BJ (cell line): ENCODE measurements at regions not wholly inside any gene's neighbourhood (a gene's known extent, or its start where the extent isn't known, plus 50 kb on each side); places are given as distances from the start of the nearest gene placed in this dataset.

Source experiments
- CTCF ChIA-PET: fragments of 350-600 bp; formaldehyde crosslinking; extraction: SDS; loops from one replicate; lab custom pipeline; 2021; ENCODE audit warnings: antibody characterized with exemption, inconsistent platforms; lab: Yijun Ruan, JAX
- POLR2A ChIA-PET: fragments of 300-600 bp; sonication (Branson Sonifier 250); formaldehyde crosslinking; extraction: SDS; loops from one replicate; lab custom pipeline; 2021; ENCODE audit warnings: antibody characterized with exemption; lab: Charles Lee
- DNase-seq: peaks from one replicate; pipeline ENCODE4 v3.0.0-alpha.2; 2011; ENCODE audit warnings: low read depth
- H3K27me3 ChIP-seq: 2 replicates; pipeline ENCODE4 v1.6.0; 2011; ENCODE audit warnings: low read length; ENCODE audit not compliant: control insufficient read depth, insufficient read depth
- H3K36me3 ChIP-seq: 2 replicates; pipeline ENCODE4 v1.5.1; 2011; ENCODE audit warnings: low read length; ENCODE audit not compliant: control insufficient read depth, insufficient read depth
- H3K4me3 ChIP-seq: 2 replicates; pipeline ENCODE4 v1.5.1; 2011; ENCODE audit warnings: low read depth, mild to moderate bottlenecking, control low read depth, low read length
- TF ChIP-seq, protein P1 (sequence below): IDR thresholded peaks from 2 replicates; pipeline ENCODE4 v1.5.1; 2011; ENCODE audit warnings: low read depth, mild to moderate bottlenecking, control low read depth, inconsistent platforms, low read length, moderate library complexity; ENCODE audit not compliant: insufficient read depth

- Histone ChIP-seq H3K4me3 (no peak overlapping the region), H3K27me3 (no peaks in the 10 kb centered on the region), H3K36me3 (no peaks in the 10 kb centered on the region)
- no peak for DNase-seq
- ChIA-PET CTCF (no interaction called here), POLR2A (no interaction called here)
- TF ChIP-seq, protein P1, sequence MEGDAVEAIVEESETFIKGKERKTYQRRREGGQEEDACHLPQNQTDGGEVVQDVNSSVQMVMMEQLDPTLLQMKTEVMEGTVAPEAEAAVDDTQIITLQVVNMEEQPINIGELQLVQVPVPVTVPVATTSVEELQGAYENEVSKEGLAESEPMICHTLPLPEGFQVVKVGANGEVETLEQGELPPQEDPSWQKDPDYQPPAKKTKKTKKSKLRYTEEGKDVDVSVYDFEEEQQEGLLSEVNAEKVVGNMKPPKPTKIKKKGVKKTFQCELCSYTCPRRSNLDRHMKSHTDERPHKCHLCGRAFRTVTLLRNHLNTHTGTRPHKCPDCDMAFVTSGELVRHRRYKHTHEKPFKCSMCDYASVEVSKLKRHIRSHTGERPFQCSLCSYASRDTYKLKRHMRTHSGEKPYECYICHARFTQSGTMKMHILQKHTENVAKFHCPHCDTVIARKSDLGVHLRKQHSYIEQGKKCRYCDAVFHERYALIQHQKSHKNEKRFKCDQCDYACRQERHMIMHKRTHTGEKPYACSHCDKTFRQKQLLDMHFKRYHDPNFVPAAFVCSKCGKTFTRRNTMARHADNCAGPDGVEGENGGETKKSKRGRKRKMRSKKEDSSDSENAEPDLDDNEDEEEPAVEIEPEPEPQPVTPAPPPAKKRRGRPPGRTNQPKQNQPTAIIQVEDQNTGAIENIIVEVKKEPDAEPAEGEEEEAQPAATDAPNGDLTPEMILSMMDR = no peak
These were observed 181.4 kb upstream of the UFL1 start for GRCh38 chr6:96340164-96340563.

- TF ChIP-seq, protein P1 = no peak
- no peak overlapping the region for H3K4me3 ChIP-seq
- ChIA-PET CTCF (no interaction called here), POLR2A (no interaction called here)
- no peak for DNase-seq
- H3K36me3 ChIP-seq = no peaks in the 10 kb centered on the region
- no peaks in the 10 kb centered on the region for H3K27me3 ChIP-seq
These were observed 176.1 kb upstream of the UFL1 start for GRCh38 chr6:96345501-96345900.

DNA sequence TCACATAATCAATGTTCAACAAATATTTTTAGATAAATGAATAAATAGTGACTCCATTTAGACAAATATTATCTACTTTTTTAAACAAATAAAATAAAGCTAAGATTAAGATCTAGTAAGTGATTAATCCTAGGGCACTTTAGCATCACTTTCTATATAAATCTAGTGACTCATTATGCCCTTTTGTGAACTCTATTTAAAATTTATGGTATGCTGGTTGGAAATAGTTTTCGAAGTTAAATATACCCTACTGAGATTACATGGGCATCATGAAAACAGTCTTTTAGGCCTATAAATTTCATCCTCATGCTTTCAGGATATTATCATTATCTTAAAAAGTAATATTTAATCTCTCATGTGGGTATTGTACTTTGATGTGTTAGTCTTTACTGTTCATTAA lies 140.4 kb upstream of the UFL1 start:
- ChIA-PET CTCF (no interaction called here), POLR2A (no interaction called here)
- no peak overlapping the region for H3K4me3 ChIP-seq
- H3K27me3 ChIP-seq = no peaks in the 10 kb centered on the region
- no peak for DNase-seq
- TF ChIP-seq, protein P1 = no peak
- H3K36me3 ChIP-seq = no peaks in the 10 kb centered on the region

DNA sequence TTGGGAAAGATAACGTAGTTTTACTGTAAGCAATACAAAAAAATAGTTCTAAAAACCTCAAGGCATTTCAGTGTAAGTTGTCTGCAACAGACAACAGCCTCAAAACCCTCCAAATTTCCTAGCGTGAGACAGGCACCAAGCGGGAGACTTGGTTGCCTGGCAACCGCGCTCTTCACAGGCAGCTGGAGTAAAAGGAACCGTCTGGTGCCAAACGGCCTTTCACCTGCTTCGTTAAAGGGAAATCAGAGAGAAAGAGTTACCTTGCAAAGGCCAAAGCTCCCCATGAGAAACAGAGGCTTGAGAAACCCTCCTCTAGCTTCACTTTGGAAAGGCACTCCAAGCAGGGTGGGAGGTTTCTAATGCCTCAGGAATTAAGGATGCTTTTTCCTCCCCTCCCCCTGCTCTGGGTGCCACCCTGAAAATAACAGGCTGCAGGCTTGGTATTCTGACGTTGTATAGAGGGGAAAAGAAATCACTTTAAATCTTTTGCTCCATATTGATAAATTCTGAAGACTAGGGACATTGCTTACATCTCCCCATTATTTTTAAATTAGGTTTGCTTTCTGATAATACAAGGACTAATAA lies 129.7 kb upstream of the UFL1 start:
- no peaks in the 10 kb centered on the region for H3K27me3 ChIP-seq
- CTCF ChIA-PET = no interaction called here
- POLR2A ChIA-PET = no interaction called here
- no peak overlapping the region for H3K4me3 ChIP-seq
- TF ChIP-seq, protein P1 = no peak
- DNase-seq = no peak
- no peaks in the 10 kb centered on the region for H3K36me3 ChIP-seq

DNA sequence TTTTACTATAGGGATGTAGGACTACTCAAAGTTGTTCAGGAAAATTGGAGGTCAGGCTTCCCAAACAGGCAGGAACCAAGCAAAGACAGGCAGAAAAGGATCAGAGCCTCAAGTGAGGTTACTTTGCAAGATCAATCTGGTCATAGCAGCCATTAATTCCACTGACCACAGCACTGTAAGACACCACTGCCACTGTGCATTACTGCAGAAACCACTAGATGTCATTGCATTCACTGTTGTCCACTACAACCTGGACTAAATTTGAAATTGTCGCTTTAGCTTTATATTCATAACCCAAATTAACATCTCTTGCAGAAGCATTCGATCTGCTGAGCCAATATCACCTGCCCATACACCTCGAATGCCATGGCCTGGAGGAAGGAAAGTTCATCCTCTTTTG lies 126.9 kb upstream of the UFL1 start:
- ChIA-PET CTCF (no interaction called here), POLR2A (no interaction called here)
- TF ChIP-seq, protein P1 = no peak
- DNase-seq = no peak
- no peaks in the 10 kb centered on the region for H3K27me3 ChIP-seq
- H3K36me3 ChIP-seq = no peaks in the 10 kb centered on the region
- H3K4me3 ChIP-seq = no peak overlapping the region
